Trophoblast cell (in vitro differentiated cells and primary cell): ENCODE measurements at regions not wholly inside any gene's neighbourhood (a gene's known extent, or its start where the extent isn't known, plus 50 kb on each side); places are given as distances from the start of the nearest gene placed in this dataset.

ENCODE experiments used
- DNase-seq, 2 donors: peaks; one replicate each; pipeline ENCODE4 v3.0.0-alpha.2; 2016
- H2AFZ ChIP-seq: 2 replicates; pipeline ENCODE4 v1.6.1; 2013; ENCODE audit warnings: low read length, moderate library complexity, mild to moderate bottlenecking; ENCODE audit not compliant: insufficient read depth, poor library complexity
- H2AK5ac ChIP-seq: 2 replicates; pipeline ENCODE4 v1.6.1; 2013; ENCODE audit warnings: mild to moderate bottlenecking, low read length
- H2BK120ac ChIP-seq: 2 replicates; pipeline ENCODE4 v1.6.1; 2013; ENCODE audit warnings: low read length, mild to moderate bottlenecking, moderate library complexity; ENCODE audit not compliant: insufficient read depth, poor library complexity
- H2BK12ac ChIP-seq: 2 replicates; pipeline ENCODE4 v1.6.1; 2013; ENCODE audit warnings: mild to moderate bottlenecking, low read length, moderate library complexity
- H2BK5ac ChIP-seq: 2 replicates; pipeline ENCODE4 v1.6.1; 2013; ENCODE audit warnings: low read length, low read depth, moderate library complexity, mild to moderate bottlenecking; ENCODE audit not compliant: poor library complexity
- H3K14ac ChIP-seq: 2 replicates; pipeline ENCODE4 v1.6.1; 2013; ENCODE audit warnings: mild to moderate bottlenecking, low read length
- H3K18ac ChIP-seq: 2 replicates; pipeline ENCODE4 v1.6.1; 2013; ENCODE audit warnings: mild to moderate bottlenecking, low read length
- H3K23ac ChIP-seq: 2 replicates; pipeline ENCODE4 v1.6.1; 2013; ENCODE audit warnings: low read length
- H3K27ac ChIP-seq: 2 replicates; pipeline ENCODE4 v1.5.1; 2013; ENCODE audit warnings: low read depth, mild to moderate bottlenecking, inconsistent platforms, low read length, moderate library complexity
- H3K27me3 ChIP-seq: 2 replicates; pipeline ENCODE4 v1.6.1; 2013; ENCODE audit warnings: inconsistent platforms, mild to moderate bottlenecking, low read length, moderate library complexity; ENCODE audit not compliant: insufficient read depth
- H3K36me3 ChIP-seq, 2 experiments: 1 replicate in 1 of 2; 2 replicates in 1 of 2; pipeline ENCODE4 v1.6.1; 2013; ENCODE audit warnings: low read length in 2 of 2, mild to moderate bottlenecking in 2 of 2, moderate library complexity in 1 of 2; ENCODE audit not compliant: insufficient read depth in 2 of 2, control insufficient read depth in 1 of 2
- H3K4ac ChIP-seq: 2 replicates; pipeline ENCODE4 v1.6.1; 2013; ENCODE audit warnings: low read depth, mild to moderate bottlenecking, low read length, moderate library complexity
- H3K4me1 ChIP-seq, 2 experiments: 1 replicate in 1 of 2; 2 replicates in 1 of 2; pipeline ENCODE4 v1.6.1; 2013; ENCODE audit warnings: low read length in 2 of 2, mild to moderate bottlenecking in 2 of 2, moderate library complexity in 1 of 2; ENCODE audit not compliant: insufficient read depth in 2 of 2, control insufficient read depth in 1 of 2
- H3K4me2 ChIP-seq: 2 replicates; pipeline ENCODE4 v1.6.1; 2013; ENCODE audit warnings: inconsistent platforms, mild to moderate bottlenecking, low read length, moderate library complexity
- H3K4me3 ChIP-seq: 2 replicates; pipeline ENCODE4 v1.5.1; 2013; ENCODE audit warnings: mild to moderate bottlenecking, low read depth, low read length, inconsistent platforms
- H3K79me1 ChIP-seq: one replicate; pipeline ENCODE4 v1.6.1; 2013; ENCODE audit warnings: low read length
- H3K79me2 ChIP-seq: 2 replicates; pipeline ENCODE4 v1.6.1; 2013; ENCODE audit warnings: low read length, mild to moderate bottlenecking; ENCODE audit not compliant: control insufficient read depth, insufficient read depth, poor library complexity
- H3K9ac ChIP-seq: 2 replicates; pipeline ENCODE4 v1.6.1; 2013; ENCODE audit warnings: mild to moderate bottlenecking, low read length
- H3K9me3 ChIP-seq: 2 replicates; pipeline ENCODE4 v1.6.1; 2013; ENCODE audit warnings: low read depth, mild to moderate bottlenecking, control low read depth, inconsistent platforms, low read length; ENCODE audit not compliant: insufficient read depth
- H4K12ac ChIP-seq: 2 replicates; pipeline ENCODE4 v1.6.1; 2013; ENCODE audit warnings: low read depth, mild to moderate bottlenecking, low read length, moderate library complexity
- H4K8ac ChIP-seq: 2 replicates; pipeline ENCODE4 v1.6.1; 2013; ENCODE audit warnings: low read depth, mild to moderate bottlenecking, low read length, moderate library complexity
- H4K91ac ChIP-seq: one replicate; pipeline ENCODE4 v1.6.1; 2013; ENCODE audit warnings: low read depth, mild to moderate bottlenecking, low read length, moderate library complexity
- WGBS: extraction: QIAGEN DNeasy Blood & Tissue Kit; methylation state at CpG from one replicate; pipeline ENCODE4 v1.1.7; 2013; ENCODE audit warnings: missing lambda C conversion rate; ENCODE audit not compliant: insufficient read length, insufficient coverage; ENCODE audit errors: extremely low coverage; 5-methylcytosine and 5-hydroxymethylcytosine counted together

DNA sequence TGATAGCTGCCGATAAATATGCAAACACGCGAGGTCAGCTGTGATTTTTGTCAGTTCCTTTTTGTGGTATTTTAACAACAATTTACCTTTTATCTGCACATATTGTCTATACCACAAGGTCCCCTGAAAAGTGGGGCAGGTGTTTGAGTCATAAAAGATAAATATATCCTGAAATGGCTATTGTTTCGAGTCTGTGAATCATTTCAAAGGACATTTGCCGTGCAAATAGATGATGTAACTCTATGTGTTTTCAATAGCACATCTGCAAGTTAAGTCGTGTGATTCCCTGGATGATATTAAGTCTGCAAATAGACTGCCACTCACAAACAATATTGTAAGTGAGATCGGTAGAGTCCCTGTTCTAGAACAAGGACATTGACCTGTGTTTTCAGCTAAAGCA lies 193.0 kb upstream of the PITRM1 start:
- Histone ChIP-seq H3K9me3 (peaks cover 3% of the 10 kb centered on the region), H3K18ac (no peak overlapping the region)

DNA sequence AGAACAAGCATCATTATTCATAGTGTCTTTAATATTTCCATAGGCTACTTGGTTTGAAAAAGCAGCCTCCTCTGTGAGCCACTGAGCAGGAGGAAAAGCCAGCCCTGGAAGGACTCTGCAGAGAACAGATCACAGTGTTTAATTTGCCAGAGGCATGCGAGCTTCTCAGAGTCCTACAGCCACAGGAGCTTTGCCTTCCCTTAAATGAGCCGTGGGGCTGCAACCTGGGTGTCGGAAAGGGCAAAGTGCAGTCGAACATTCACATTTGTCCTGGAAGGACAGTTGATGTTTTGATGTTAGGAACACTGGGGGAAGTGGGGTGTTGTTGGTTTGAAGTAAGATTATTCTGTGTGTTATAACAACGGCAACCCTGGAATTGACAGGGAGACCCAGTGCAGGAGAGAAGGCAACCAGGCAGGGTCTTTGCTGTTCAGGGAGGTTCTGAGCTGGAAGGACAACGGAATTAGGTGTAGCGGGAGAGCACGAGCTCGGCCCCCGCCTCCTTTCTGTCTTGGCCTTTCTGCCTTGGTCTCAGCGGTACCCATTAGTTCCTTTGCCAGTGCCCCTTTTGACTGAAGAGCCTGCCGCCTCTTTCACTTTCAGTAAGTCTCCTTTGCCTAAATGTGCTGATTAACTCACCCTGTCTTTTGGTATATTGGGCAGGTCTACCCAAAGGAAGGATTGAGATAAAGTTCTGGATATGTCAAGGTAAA lies 192.3 kb upstream of the PITRM1 start:
- no peak overlapping the region for H3K4me2 ChIP-seq
- no peak overlapping the region for H4K91ac ChIP-seq
- no peak overlapping the region for H2BK120ac ChIP-seq
- no peaks in the 10 kb centered on the region for H3K4me1 ChIP-seq
- no peak overlapping the region for H3K18ac ChIP-seq
- WGBS, result no CpG with 5 or more reads among the region's 12 CpGs
- H3K36me3 ChIP-seq, result no peaks in the 10 kb centered on the region
- no peak overlapping the region for H2AK5ac ChIP-seq
- no peak overlapping the region for H4K8ac ChIP-seq
- H4K12ac ChIP-seq, result no peak overlapping the region
- DNase-seq, result no peak
- no peak overlapping the region for H2AFZ ChIP-seq
- H3K4ac ChIP-seq, result no peak overlapping the region
- H2BK12ac ChIP-seq, result no peak overlapping the region
- H3K9me3 ChIP-seq, result peaks cover 3% of the 10 kb centered on the region
- H3K14ac ChIP-seq, result no peak overlapping the region
- H3K79me1 ChIP-seq, result peaks cover 2% of the 10 kb centered on the region
- H3K27me3 ChIP-seq, result no peaks in the 10 kb centered on the region
- H2BK5ac ChIP-seq, result no peak overlapping the region
- H3K9ac ChIP-seq, result no peak overlapping the region
- no peak overlapping the region for H3K23ac ChIP-seq
- H3K27ac ChIP-seq, result no peak overlapping the region
- H3K79me2 ChIP-seq, result no peaks in the 10 kb centered on the region
- no peak overlapping the region for H3K4me3 ChIP-seq

More for the DNA sequence above, 193.0 kb upstream of the PITRM1 start:
- Histone ChIP-seq H3K4me2 (no peak overlapping the region), H3K79me1 (peaks cover 2% of the 10 kb centered on the region), H3K27me3 (no peaks in the 10 kb centered on the region), H3K79me2 (no peaks in the 10 kb centered on the region), H3K4ac (no peak overlapping the region), H3K27ac (no peak overlapping the region), H2BK12ac (no peak overlapping the region), H2AFZ (no peak overlapping the region), H3K14ac (no peak overlapping the region), H3K9ac (no peak overlapping the region), H4K8ac (no peak overlapping the region), H3K36me3 (no peaks in the 10 kb centered on the region), H3K4me1 (no peaks in the 10 kb centered on the region), H2AK5ac (no peak overlapping the region), H4K91ac (no peak overlapping the region), H4K12ac (no peak overlapping the region), H2BK5ac (no peak overlapping the region), H2BK120ac (no peak overlapping the region), H3K4me3 (no peak overlapping the region), H3K23ac (no peak overlapping the region)
- no CpG with 5 or more reads among the region's 7 CpGs for WGBS
- no peak for DNase-seq

DNA sequence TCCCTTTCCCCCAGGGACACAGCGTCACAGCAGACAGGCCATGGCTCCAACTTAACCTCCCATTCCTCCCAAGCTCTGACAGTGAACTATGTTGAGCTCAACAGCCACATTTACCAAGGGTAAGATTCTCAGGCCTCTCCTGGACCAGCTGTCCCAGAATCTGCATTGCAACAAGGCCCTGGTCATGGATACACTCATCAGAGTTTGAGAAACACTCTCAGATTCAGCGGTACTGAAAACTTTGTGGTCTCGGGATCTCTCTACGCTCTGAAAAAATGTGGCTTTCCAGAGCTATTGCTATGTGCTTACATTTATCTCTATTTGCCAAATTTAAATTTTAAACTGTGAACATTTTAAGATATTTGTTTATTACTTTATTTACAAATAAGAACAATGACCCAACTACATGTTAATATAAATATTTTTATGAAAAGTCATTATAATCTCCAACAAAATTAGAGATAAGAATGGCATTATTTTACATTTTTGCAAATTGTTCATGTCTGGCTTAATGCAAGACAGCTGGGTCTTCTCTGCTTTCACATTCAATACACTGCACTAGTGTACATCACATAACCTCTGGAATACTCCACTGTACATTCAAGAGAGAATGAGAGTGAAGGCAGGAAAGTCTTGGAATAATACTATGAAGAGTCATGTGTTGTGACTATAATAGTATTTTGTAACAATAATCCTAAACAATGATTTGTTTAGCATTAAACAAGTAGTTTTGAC lies 190.9 kb upstream of the PITRM1 start:
- no peak overlapping the region for H2BK120ac ChIP-seq

DNA sequence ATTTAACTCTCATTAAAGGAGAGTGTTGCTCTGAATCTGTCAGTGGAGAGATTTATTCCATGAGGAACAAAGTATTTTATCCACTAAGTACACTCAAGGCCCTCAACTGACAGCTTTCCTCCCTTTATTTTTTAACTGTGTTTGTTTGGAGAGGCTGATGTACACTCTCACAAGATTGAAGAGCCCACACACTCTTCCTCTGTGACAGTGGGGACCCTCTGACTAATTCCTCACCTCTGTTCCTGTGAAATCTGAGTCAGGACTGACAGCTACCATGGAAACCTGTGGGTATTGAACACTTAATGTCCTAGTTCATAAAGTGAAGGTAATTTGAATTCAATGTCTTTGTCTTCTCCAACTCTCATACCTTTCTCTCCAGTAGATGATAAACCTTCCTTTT lies 189.8 kb upstream of the PITRM1 start:
- H2BK5ac ChIP-seq, result no peak overlapping the region
- no peak overlapping the region for H3K4ac ChIP-seq
- no peaks in the 10 kb centered on the region for H3K27me3 ChIP-seq

More for the DNA sequence above, 190.9 kb upstream of the PITRM1 start:
- H2BK5ac ChIP-seq, result no peak overlapping the region
- no CpG with 5 or more reads among the region's 4 CpGs for WGBS
- peaks cover 3% of the 10 kb centered on the region for H3K9me3 ChIP-seq
- no peaks in the 10 kb centered on the region for H3K36me3 ChIP-seq
- H3K9ac ChIP-seq, result no peak overlapping the region
- H3K4me1 ChIP-seq, result no peaks in the 10 kb centered on the region
- no peak for DNase-seq
- no peak overlapping the region for H4K91ac ChIP-seq
- H3K4me3 ChIP-seq, result no peak overlapping the region
- peaks cover 2% of the 10 kb centered on the region for H3K79me1 ChIP-seq
- no peak overlapping the region for H3K4me2 ChIP-seq
- H3K4ac ChIP-seq, result no peak overlapping the region
- no peak overlapping the region for H3K18ac ChIP-seq
- no peak overlapping the region for H2BK12ac ChIP-seq
- no peak overlapping the region for H4K12ac ChIP-seq
- no peak overlapping the region for H3K14ac ChIP-seq
- no peaks in the 10 kb centered on the region for H3K79me2 ChIP-seq
- no peak overlapping the region for H4K8ac ChIP-seq
- no peak overlapping the region for H2AK5ac ChIP-seq
- H3K27me3 ChIP-seq, result no peaks in the 10 kb centered on the region
- no peak overlapping the region for H3K27ac ChIP-seq
- H3K23ac ChIP-seq, result no peak overlapping the region
- no peak overlapping the region for H2AFZ ChIP-seq

More for the DNA sequence above, 189.8 kb upstream of the PITRM1 start:
- Histone ChIP-seq H3K4me2 (no peak overlapping the region), H3K9ac (no peak overlapping the region), H3K18ac (no peak overlapping the region), H4K91ac (no peak overlapping the region), H3K4me1 (no peaks in the 10 kb centered on the region), H2AK5ac (no peak overlapping the region), H2BK120ac (no peak overlapping the region), H2AFZ (no peak overlapping the region), H3K14ac (no peak overlapping the region), H3K4me3 (no peak overlapping the region), H3K27ac (no peak overlapping the region), H3K79me2 (no peaks in the 10 kb centered on the region), H2BK12ac (no peak overlapping the region), H3K23ac (no peak overlapping the region), H4K8ac (no peak overlapping the region), H3K79me1 (peaks cover 2% of the 10 kb centered on the region), H3K36me3 (no peaks in the 10 kb centered on the region), H3K9me3 (peaks cover 6% of the 10 kb centered on the region), H4K12ac (no peak overlapping the region)
- no peak for DNase-seq
